ENCODE measurements at regions not wholly inside any gene's neighbourhood (a gene's known extent, or its start where the extent isn't known, plus 50 kb on each side); places are given as distances from the start of the nearest gene placed in this dataset.

DNA sequence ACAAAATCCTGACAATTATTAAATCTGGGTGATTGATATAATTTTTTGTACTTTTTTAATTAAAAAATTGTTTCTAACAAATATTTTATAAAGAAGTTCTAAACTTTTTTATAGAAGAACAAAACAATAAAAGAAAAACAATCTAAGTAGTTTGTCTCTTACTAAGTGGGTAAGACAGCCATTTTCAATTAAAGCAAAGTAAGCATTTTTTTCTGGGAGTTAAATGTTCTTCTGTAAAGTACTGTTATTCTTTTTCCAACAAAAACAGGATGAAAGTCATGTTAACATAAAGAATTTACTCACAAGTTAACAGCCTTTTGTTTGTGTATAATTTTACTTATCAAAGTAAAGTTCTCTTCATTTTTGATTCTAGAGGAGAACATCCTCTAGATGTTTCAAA lies 1029.9 kb downstream of the JRKL start:
- no peak for TF ChIP-seq EZH2phosphoT487 (IDR thresholded peaks at IDR 0.05; ENCODE audit: borderline replicate concordance, low read length)
- TF ChIP-seq, protein P1, sequence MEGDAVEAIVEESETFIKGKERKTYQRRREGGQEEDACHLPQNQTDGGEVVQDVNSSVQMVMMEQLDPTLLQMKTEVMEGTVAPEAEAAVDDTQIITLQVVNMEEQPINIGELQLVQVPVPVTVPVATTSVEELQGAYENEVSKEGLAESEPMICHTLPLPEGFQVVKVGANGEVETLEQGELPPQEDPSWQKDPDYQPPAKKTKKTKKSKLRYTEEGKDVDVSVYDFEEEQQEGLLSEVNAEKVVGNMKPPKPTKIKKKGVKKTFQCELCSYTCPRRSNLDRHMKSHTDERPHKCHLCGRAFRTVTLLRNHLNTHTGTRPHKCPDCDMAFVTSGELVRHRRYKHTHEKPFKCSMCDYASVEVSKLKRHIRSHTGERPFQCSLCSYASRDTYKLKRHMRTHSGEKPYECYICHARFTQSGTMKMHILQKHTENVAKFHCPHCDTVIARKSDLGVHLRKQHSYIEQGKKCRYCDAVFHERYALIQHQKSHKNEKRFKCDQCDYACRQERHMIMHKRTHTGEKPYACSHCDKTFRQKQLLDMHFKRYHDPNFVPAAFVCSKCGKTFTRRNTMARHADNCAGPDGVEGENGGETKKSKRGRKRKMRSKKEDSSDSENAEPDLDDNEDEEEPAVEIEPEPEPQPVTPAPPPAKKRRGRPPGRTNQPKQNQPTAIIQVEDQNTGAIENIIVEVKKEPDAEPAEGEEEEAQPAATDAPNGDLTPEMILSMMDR (IDR thresholded peaks at IDR 0.05; ENCODE audit: low read depth, low read length, poor library complexity, severe bottlenecking) = no peak
